SK-N-SH (cell line): ENCODE measurements at regions not wholly inside any gene's neighbourhood (a gene's known extent, or its start where the extent isn't known, plus 50 kb on each side); places are given as distances from the start of the nearest gene placed in this dataset.
"Not testable (repeated sequence)": the region's sequence is repeated elsewhere in the genome, so short reads cannot be mapped to it uniquely, and the experiment has no call there.

Experiments
- CTCF ChIA-PET: fragments of 300-600, 350-600 bp; formaldehyde crosslinking; extraction: SDS; loops from one replicate; lab custom pipeline; 2021; lab: Yijun Ruan, JAX
- POLR2A ChIA-PET: fragments of 350-600 bp; sonication (Branson Sonifier 250); formaldehyde crosslinking; extraction: SDS; loops from one replicate; lab custom pipeline; 2020; ENCODE audit warnings: antibody characterized with exemption, inconsistent platforms; lab: Yijun Ruan, JAX
- DNase-seq: peaks from one replicate; pipeline ENCODE4 v3.0.0; 2012
- H2AFZ ChIP-seq: fragments of 200-600 bp; sonication (generic); 2 replicates; pipeline ENCODE4 v1.8.1; 2016; ENCODE audit warnings: antibody characterized with exemption, mild to moderate bottlenecking, low read depth
- H3F3A ChIP-seq: fragments of 200-600 bp; sonication (generic); replicated peaks from 2 replicates; pipeline ENCODE3; 2016; ENCODE audit warnings: antibody characterized with exemption, mild to moderate bottlenecking; ENCODE audit not compliant: insufficient read depth
- H3K27ac ChIP-seq, 2 experiments: fragments of 200-500 bp in 1 of 2; fragments of 200-600 bp in 1 of 2; sonication (Bioruptor generic) in 1 of 2; sonication (generic), shearing (Covaris generic) in 1 of 2; 2 replicates each; pipeline versions ENCODE4 v1.5.1 to v1.6.1; 2014 to 2016; ENCODE audit warnings: low read depth in 2 of 2, inconsistent platforms in 1 of 2, low read length in 1 of 2, mild to moderate bottlenecking in 1 of 2, mixed read lengths in 1 of 2
- H3K27me3 ChIP-seq: fragments of 200-600 bp; sonication (generic), shearing (Covaris generic); 2 replicates; pipeline ENCODE4 v1.6.1; 2016; ENCODE audit warnings: mixed run types; ENCODE audit not compliant: insufficient read depth
- H3K36me3 ChIP-seq, 2 experiments: fragments of 200-500 bp in 1 of 2; fragments of 200-600 bp in 1 of 2; sonication (Bioruptor generic) in 1 of 2; sonication (generic) in 1 of 2; replicated peaks in 1 of 2; 2 replicates each; pipeline versions ENCODE3 to v1.5.1; 2014 to 2016; ENCODE audit warnings: low read length in 1 of 2, mild to moderate bottlenecking in 1 of 2; ENCODE audit not compliant: insufficient read depth in 2 of 2, control insufficient read depth in 1 of 2
- H3K4me1 ChIP-seq, 2 experiments: fragments of 200-500 bp in 1 of 2; fragments of 200-600 bp in 1 of 2; sonication (Bioruptor generic) in 1 of 2; sonication (generic), shearing (Covaris generic) in 1 of 2; 2 replicates each; pipeline versions ENCODE4 v1.5.1 to v1.6.1; 2014 to 2016; ENCODE audit warnings: low read depth in 1 of 2, low read length in 1 of 2, mixed run types in 1 of 2; ENCODE audit not compliant: insufficient read depth in 2 of 2, control insufficient read depth in 1 of 2
- H3K4me2 ChIP-seq: fragments of 200-600 bp; sonication (generic), shearing (Covaris generic); 2 replicates; pipeline ENCODE4 v1.6.1; 2017; ENCODE audit warnings: mixed run types
- H3K4me3 ChIP-seq, 2 experiments: fragments of 200-500 bp in 1 of 2; fragments of 200-600 bp in 1 of 2; sonication (Bioruptor generic) in 1 of 2; sonication (generic), shearing (Covaris generic) in 1 of 2; 2 replicates each; pipeline versions ENCODE4 v1.5.1 to v1.8.1; 2014 to 2016; ENCODE audit warnings: low read depth in 2 of 2, inconsistent platforms in 1 of 2, low read length in 1 of 2, mild to moderate bottlenecking in 1 of 2, mixed read lengths in 1 of 2, moderate library complexity in 1 of 2
- H3K79me2 ChIP-seq: fragments of 200-600 bp; sonication (generic); 2 replicates; pipeline ENCODE4 v1.8.1; 2017; ENCODE audit warnings: mild to moderate bottlenecking; ENCODE audit not compliant: insufficient read depth
- H3K9ac ChIP-seq: fragments of 200-600 bp; sonication (generic); 2 replicates; pipeline ENCODE4 v1.6.1; 2017; ENCODE audit warnings: mixed run types
- H3K9me2 ChIP-seq: fragments of 200-600 bp; sonication (generic); 2 replicates; pipeline ENCODE4 v1.6.1; 2017; ENCODE audit warnings: mixed run types
- H3K9me3 ChIP-seq: fragments of 200-600 bp; sonication (generic); 2 replicates; pipeline ENCODE4 v1.6.1; 2017; ENCODE audit warnings: mixed run types, mild to moderate bottlenecking, moderate library complexity
- H4K20me1 ChIP-seq: fragments of 200-600 bp; sonication (generic); 2 replicates; pipeline ENCODE4 v1.6.1; 2017; ENCODE audit warnings: mild to moderate bottlenecking, mixed run types; ENCODE audit not compliant: insufficient read depth
- ELF1 ChIP-seq: IDR thresholded peaks from 2 replicates; pipeline ENCODE4 v1.4.0; 2012
- EP300 ChIP-seq, 2 experiments: IDR thresholded peaks; 2 replicates each; pipeline versions ENCODE4 v1.4.0 to v1.6.1; 2012; ENCODE audit warnings: borderline replicate concordance in 1 of 2, low read depth in 1 of 2, low read length in 1 of 2
- FOXJ3 ChIP-seq: sonication (generic); formaldehyde crosslinking; IDR thresholded peaks from 2 replicates; pipeline ENCODE4 v1.5.1; 2020; ENCODE audit warnings: mild to moderate bottlenecking, missing genetic modification reagents
- FOXM1 ChIP-seq: IDR thresholded peaks from 2 replicates; pipeline ENCODE4 v1.4.0; 2012; ENCODE audit warnings: low read depth, mild to moderate bottlenecking
- GATA2 ChIP-seq: sonication (generic); formaldehyde crosslinking; IDR thresholded peaks from 2 replicates; pipeline ENCODE4 v1.5.0; 2020; ENCODE audit warnings: mild to moderate bottlenecking, missing genetic modification reagents
- IRF3 ChIP-seq: fragments of 150-350 bp; IDR thresholded peaks from 2 replicates; pipeline ENCODE4 v1.6.1; 2016; ENCODE audit warnings: mild to moderate bottlenecking, low read depth, low read length
- NFIC ChIP-seq: IDR thresholded peaks from 2 replicates; pipeline ENCODE4 v1.4.0; 2012; ENCODE audit warnings: borderline replicate concordance
- PBX3 ChIP-seq: IDR thresholded peaks from 2 replicates; pipeline ENCODE4; 2012
- RCOR1 ChIP-seq: fragments of 150-350 bp; IDR thresholded peaks from 2 replicates; pipeline ENCODE4 v1.6.1; 2017; ENCODE audit warnings: antibody characterized with exemption, low read length
- RFX5 ChIP-seq: IDR thresholded peaks from 2 replicates; pipeline ENCODE4 v1.6.1; 2012; ENCODE audit warnings: mild to moderate bottlenecking, improper control_type of control experiment, low read length
- YY1 ChIP-seq: IDR thresholded peaks from 2 replicates; pipeline ENCODE4 v1.4.0; 2012; ENCODE audit warnings: low read depth, mild to moderate bottlenecking
- WGBS: methylation state at CpG from one replicate; pipeline ENCODE4 v1.1.6; 2017; ENCODE audit warnings: low lambda C conversion rate; 5-methylcytosine and 5-hydroxymethylcytosine counted together

GRCh38 chr4:43651991-43652390, 759.5 kb downstream of the GRXCR1 start:
- TF ChIP-seq FOXM1, result no peak
- no peak for TF ChIP-seq IRF3
- no peak for TF ChIP-seq NFIC
- TF ChIP-seq RFX5, result no peak
- TF ChIP-seq PBX3, result no peak
- no peak for TF ChIP-seq ELF1
- no peak for TF ChIP-seq GATA2
- TF ChIP-seq RCOR1, result no peak
- no peak for TF ChIP-seq FOXJ3
- no peak for TF ChIP-seq EP300 (IDR thresholded peaks at IDR 0.05; ENCODE audit: borderline replicate concordance in 1 of 2, low read depth in 1 of 2, low read length in 1 of 2)
- no peak for TF ChIP-seq YY1
- TF ChIP-seq, all 33 proteins: peak for 0
- Histone ChIP-seq H4K20me1 (no peaks in the 10 kb centered on the region), H3K27me3 (no peaks in the 10 kb centered on the region; the same call in 1 of the 2 replicates), H3K9ac (no peak overlapping the region), H3K79me2 (no peaks in the 10 kb centered on the region), H3K9me2 (no peaks in the 10 kb centered on the region), H3K4me1 (no peaks in the 10 kb centered on the region), H2AFZ (no peak overlapping the region), H3K36me3 (no peaks in the 10 kb centered on the region), H3K4me2 (no peak overlapping the region), H3F3A (no peaks in the 10 kb centered on the region), H3K27ac (no peak overlapping the region), H3K9me3 (no peaks in the 10 kb centered on the region), H3K4me3 (no peak overlapping the region)
- 0% methylated on average over 1 of the region's 1 CpG for WGBS
- ChIA-PET CTCF (no interaction called here), POLR2A (no interaction called here)
- DNase-seq, result no peak

- CTCF ChIA-PET, H4K20me1 ChIP-seq, H3K4me1 ChIP-seq, H3K27me3 ChIP-seq, H3K9me2 ChIP-seq, H3F3A ChIP-seq, H3K9ac ChIP-seq, H3K27ac ChIP-seq, H2AFZ ChIP-seq, DNase-seq, H3K36me3 ChIP-seq, POLR2A ChIA-PET, H3K4me3 ChIP-seq, H3K9me3 ChIP-seq, H3K4me2 ChIP-seq, H3K79me2 ChIP-seq: not testable (repeated sequence)
- WGBS, result 25% methylated on average over 2 of the region's 2 CpGs
Observed at GRCh38 chr4:43659547-43659946, 767.0 kb downstream of the GRXCR1 start.

GRCh38 chr4:43672265-43672885, 776.2 kb downstream of the KCTD8 start:
- H3K27ac ChIP-seq, DNase-seq, H3K4me3 ChIP-seq, H3K36me3 ChIP-seq, H3K9me2 ChIP-seq, H2AFZ ChIP-seq, H4K20me1 ChIP-seq, CTCF ChIA-PET, POLR2A ChIA-PET, H3K9ac ChIP-seq, H3F3A ChIP-seq, H3K9me3 ChIP-seq, H3K79me2 ChIP-seq, H3K4me2 ChIP-seq, H3K27me3 ChIP-seq, H3K4me1 ChIP-seq: not testable (repeated sequence)
- 0% methylated on average over 4 of the region's 23 CpGs for WGBS
